M059J (cell line): ENCODE measurements at regions not wholly inside any gene's neighbourhood (a gene's known extent, or its start where the extent isn't known, plus 50 kb on each side); places are given as distances from the start of the nearest gene placed in this dataset.
"Not testable (repeated sequence)": the region's sequence is repeated elsewhere in the genome, so short reads cannot be mapped to it uniquely, and the experiment has no call there.

Source experiments
- DNase-seq: peaks from one replicate; pipeline ENCODE4 v3.0.0-alpha.2; 2012; ENCODE audit warnings: low read depth

DNA sequence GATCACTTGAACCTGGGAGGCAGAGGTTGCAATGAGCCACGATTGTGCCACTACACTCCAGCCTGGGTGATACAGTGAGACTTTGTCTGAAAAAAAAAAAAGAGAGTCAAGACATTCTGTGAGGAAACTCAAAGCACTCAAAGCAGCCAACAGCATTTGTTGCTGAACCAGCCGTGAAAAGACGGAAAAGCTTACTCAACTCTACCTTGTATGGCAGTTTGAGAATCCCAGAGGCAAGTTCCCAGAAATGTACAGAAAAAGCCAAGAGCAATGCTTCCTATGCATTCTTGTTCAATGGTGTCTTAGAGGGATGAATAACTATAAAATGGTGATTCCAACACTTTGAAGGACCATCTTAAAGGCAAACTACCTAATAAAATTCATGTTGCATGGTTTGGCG, 170.2 kb downstream of the HSD17B3 start:
- no peak for DNase-seq

GRCh38 chr9:96130970-96131369, 171.0 kb downstream of the HSD17B3 start:
- no peak for DNase-seq

- no peak for DNase-seq
Observed at GRCh38 chr9:96129747-96130146, 172.2 kb downstream of the HSD17B3 start.

DNA sequence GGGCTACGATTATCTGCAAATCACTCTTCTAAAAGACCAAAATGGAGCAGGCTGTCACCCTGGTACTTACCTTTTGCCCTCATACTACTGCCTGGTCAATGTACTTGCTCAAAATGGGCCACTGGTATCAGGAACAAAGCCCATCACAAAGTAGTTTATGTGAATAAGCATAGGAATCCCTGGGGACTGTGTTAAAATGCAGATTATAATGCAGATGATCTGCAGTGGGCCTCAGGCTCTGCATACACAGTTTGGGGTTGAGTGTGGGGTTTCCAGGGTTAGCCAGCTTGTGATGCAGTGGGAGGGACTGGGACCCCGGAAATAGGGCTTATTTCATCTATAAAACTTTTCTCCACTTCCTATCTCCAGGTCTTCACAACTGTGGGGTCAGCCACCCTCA, 173.1 kb downstream of the HSD17B3 start:
- DNase-seq = no peak

DNA sequence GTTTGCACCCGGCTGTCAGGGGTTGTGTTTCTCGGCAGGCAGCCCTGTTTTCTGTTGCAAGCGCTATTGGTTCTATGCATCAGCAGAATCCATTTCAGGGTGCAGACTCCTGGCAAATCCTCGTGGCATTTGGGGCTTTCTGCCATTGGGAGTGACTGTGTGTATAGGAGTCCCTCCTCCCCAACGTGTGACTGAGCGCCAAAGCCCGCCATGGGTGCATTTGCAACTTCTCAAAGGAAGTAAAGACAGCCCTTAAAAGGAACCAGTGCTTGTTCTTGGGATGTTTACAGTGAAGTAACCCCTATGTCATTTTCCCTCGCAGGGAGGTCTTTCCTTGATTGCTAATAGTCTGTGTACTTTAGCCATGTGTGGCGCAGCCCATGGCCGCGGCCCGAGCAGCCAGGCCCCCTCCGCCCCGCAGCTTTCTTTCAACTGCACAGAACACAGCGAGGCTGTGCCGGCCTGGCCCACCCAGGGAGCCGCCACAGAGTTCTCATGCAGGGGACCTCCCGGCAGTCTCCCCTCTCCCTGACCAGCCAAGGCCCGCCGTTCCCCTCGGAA, 175.6 kb downstream of the HSD17B3 start:
- no peak for DNase-seq

GRCh38 chr9:96125624-96126023, 176.4 kb downstream of the HSD17B3 start:
- no peak for DNase-seq

DNA sequence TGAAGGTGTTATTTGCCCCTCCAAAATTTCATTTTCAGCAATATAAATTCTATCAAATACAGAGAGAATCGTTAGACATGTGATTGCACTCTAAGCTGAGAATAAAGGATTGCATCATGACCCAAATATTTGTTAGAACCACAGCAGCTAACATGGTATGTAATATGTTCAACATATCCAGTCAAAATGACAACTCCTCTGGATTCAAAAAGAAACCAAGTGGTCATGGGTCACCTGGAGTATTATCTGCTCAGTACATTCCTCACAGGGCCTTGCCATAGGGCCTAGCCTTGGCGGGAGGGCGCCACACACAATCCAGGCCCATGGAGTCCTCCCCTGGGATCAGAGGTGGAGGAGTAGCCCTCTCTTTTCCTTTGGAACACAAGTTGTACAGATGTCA, 179.2 kb downstream of the HSD17B3 start:
- DNase-seq = peak; percentile 51

GRCh38 chr9:96122282-96122681, 179.7 kb downstream of the HSD17B3 start:
- DNase-seq = no peak

- DNase-seq = no peak
Observed at GRCh38 chr9:96121136-96121535, 180.8 kb downstream of the HSD17B3 start.

- DNase-seq = no peak
Observed at GRCh38 chr9:96117398-96118080, 184.4 kb downstream of the HSD17B3 start.

DNA sequence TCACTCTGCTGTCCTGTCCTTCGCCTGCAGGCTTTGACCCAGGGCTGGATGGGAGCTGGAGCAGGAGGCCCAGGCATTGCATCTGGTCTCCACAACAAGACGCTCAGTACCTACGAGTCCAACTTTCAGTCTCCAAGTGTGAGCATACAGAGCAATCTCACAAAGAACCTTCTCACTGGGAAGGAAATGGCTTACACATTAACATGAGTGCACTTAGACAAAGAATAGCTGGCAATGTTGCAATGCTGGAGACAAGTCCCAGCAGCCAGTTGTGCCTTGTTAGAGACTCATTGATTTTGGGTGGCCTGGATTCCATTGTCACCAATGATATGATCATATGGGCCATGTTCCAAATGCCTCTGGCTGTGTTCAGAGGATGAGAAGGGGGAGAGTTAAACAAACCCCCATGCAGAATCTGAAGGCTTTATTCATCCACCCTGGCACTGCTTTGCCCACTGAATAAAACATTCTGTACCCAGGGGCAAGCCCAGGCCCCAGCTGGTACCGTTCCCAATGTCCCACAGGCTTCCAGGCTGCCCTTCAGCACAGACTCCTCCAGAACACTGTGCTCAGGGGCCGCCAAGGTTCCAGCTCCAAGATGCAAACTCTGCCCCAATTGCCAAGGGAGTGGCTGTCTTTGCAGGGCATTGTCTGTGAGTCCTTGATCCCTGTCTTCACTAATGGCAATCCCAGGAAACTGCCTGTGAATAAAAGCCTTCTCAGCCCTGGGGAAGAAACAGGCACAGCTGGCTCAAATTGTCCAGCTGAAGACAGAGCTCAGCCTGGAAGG, 185.5 kb downstream of the HSD17B3 start:
- no peak for DNase-seq

GRCh38 chr9:96115836-96116235, 186.1 kb downstream of the HSD17B3 start:
- DNase-seq = no peak

DNA sequence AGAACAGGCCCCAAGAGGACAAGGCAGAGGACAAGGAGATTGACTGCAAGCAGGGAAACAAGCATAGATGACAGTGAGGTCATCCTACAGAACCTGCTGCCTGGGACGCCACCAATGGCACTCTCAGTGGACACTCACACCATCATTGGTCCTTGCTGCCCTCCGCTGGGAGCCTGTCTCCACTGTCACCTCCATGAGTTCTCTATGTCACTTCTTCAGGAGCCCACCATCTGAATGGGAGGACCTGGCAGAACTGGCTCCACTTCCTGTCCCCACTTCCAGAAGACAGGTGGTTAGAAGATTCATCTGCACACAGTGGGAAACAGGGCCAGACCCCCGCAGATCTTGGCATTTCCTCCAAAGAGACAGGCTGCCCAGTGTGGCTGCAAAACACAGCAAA, 188.9 kb downstream of the HSD17B3 start:
- DNase-seq = no peak

GRCh38 chr9:96109680-96110351, 192.2 kb downstream of the HSD17B3 start:
- DNase-seq = peak; percentile 48

- no peak for DNase-seq
Observed at GRCh38 chr9:96108691-96109380, 193.1 kb downstream of the HSD17B3 start.

GRCh38 chr9:96107436-96107835, 194.5 kb downstream of the HSD17B3 start:
- DNase-seq = no peak

GRCh38 chr9:96100385-96101300, 201.3 kb downstream of the HSD17B3 start:
- DNase-seq = no peak

DNA sequence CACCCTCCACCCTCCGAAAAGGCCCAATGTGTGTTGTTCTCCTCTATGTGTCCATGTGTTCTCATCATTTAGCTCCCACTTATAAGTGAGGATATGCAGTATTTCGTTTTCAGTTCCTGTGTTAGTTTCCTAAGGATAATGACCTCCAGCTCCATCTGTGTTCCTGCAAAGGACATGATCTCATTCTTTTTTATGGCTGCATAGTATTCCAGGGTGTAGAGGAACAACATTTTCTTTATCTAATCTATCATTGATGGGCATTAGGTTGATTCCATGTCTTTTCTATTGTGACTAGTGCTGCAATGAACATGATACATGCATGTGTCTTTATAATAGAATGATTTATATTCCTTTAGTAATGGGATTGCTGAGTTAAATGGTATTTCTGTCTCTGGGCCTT, 211.3 kb downstream of the HSD17B3 start:
- DNase-seq = not testable (repeated sequence)

DNA sequence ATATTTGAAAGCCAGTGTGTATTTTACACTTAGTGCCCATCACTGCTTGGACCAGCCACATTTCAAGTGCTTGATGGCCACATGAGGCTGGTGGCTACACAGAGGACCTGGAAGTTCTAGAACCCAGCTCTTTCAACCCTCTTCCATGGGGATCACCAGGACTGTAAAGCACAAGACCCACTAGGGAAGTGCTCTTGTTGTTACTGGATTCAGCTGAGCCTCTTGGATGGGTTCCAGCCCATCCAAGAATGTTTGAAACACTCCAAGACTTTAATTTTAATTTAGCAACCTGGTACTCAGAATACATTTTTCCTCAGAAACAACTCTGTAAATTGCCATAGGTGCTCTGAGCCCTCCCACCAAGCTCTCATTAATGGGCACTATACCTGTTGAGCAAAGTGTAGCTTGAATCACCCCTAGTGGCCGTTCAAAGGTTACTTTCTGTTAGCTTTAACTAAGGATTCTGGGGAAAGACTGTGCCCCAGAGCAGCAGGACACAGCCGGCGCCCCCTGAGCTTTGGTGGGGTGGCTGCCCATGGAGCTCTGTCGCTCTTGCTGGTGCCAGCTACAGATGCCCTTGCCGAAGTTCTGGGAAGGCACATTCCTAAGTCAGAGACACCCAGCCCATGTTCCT, 212.4 kb downstream of the HSD17B3 start:
- DNase-seq = no peak

GRCh38 chr9:96088510-96088909, 213.0 kb downstream of the ERCC6L2 start:
- no peak for DNase-seq
